ENCODE measurements at regions not wholly inside any gene's neighbourhood (a gene's known extent, or its start where the extent isn't known, plus 50 kb on each side); places are given as distances from the start of the nearest gene placed in this dataset.

DNA sequence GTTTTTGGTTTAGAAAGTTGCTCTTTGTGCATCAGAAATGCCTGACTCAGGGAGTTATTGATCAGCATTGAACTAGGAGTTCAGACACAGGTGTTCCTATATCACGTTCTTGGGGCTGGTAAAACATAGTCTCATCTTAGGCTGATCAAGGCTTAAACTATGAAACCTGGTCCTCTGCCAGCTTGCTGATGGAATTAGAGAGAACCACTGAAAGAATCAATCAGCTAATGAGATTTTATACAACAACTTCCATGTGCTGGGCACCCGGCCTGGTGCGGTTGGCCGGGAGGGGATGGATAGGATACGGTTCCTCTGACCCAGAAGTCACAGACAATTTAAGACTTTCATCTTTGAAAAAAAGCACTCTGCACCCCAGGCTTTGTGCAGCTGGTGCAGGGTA, 164.9 kb downstream of the RDH14 start:
- TF ChIP-seq POLR2A (IDR thresholded peaks at IDR 0.05; ENCODE audit: low read length) = no peak
- TF ChIP-seq, protein P1, sequence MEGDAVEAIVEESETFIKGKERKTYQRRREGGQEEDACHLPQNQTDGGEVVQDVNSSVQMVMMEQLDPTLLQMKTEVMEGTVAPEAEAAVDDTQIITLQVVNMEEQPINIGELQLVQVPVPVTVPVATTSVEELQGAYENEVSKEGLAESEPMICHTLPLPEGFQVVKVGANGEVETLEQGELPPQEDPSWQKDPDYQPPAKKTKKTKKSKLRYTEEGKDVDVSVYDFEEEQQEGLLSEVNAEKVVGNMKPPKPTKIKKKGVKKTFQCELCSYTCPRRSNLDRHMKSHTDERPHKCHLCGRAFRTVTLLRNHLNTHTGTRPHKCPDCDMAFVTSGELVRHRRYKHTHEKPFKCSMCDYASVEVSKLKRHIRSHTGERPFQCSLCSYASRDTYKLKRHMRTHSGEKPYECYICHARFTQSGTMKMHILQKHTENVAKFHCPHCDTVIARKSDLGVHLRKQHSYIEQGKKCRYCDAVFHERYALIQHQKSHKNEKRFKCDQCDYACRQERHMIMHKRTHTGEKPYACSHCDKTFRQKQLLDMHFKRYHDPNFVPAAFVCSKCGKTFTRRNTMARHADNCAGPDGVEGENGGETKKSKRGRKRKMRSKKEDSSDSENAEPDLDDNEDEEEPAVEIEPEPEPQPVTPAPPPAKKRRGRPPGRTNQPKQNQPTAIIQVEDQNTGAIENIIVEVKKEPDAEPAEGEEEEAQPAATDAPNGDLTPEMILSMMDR (IDR thresholded peaks at IDR 0.05) = no peak
- TF ChIP-seq CEBPB (IDR thresholded peaks at IDR 0.05) = no peak
- no peak for TF ChIP-seq RCOR1 (IDR thresholded peaks at IDR 0.05; ENCODE audit: low read depth, low read length)
- no peak for TF ChIP-seq SREBF2 (IDR thresholded peaks at IDR 0.05)
- no peak for TF ChIP-seq EHMT2 (IDR thresholded peaks at IDR 0.05; ENCODE audit: low read depth)
- no peak for TF ChIP-seq MYC (IDR thresholded peaks at IDR 0.05; ENCODE audit: borderline replicate concordance, low read length)
